HG02840 (cell line): ENCODE measurements at regions not wholly inside any gene's neighbourhood (a gene's known extent, or its start where the extent isn't known, plus 50 kb on each side); places are given as distances from the start of the nearest gene placed in this dataset.
"Not testable (repeated sequence)": the region's sequence is repeated elsewhere in the genome, so short reads cannot be mapped to it uniquely, and the experiment has no call there.

Source experiments
- ATAC-seq: cut with Tn5 transposase; IDR thresholded peaks from one replicate; pipeline ENCODE4 v1.9.1; 2021; ENCODE audit warnings: mild to moderate bottlenecking, moderate library complexity, moderate number of reproducible peaks; ENCODE audit not compliant: unreplicated experiment, low FRiP score

- no peak for ATAC-seq
These were observed 277.5 kb upstream of the DYNLRB2 start for GRCh38 chr16:80263181-80263823.

- ATAC-seq, result no peak
These were observed 279.9 kb upstream of the DYNLRB2 start for GRCh38 chr16:80260906-80261311.

GRCh38 chr16:80259290-80259805 lies 281.4 kb upstream of the DYNLRB2 start:
- no peak for ATAC-seq

DNA sequence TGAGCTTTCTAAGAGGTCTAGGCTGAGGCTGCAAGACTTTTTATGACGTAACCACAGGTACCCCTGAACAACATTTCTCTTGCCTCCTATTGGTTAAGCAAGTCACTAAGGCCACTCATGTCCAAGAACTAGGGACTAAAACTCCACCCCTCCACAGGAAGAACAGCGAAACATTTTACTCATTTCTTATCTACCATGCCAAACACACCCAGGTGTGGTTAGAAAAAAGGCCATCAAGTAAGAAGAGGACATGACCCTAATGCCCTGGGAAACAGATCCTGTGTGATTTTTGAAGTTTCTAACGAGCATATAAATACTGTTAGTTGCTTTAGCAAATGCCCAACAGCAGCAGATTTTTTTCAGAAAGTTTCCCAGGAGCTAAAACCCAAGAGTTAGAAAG lies 282.4 kb upstream of the DYNLRB2 start:
- no peak for ATAC-seq

GRCh38 chr16:80254970-80255369 lies 285.8 kb upstream of the DYNLRB2 start:
- ATAC-seq, result no peak

GRCh38 chr16:80253741-80254140 lies 287.1 kb upstream of the DYNLRB2 start:
- no peak for ATAC-seq

DNA sequence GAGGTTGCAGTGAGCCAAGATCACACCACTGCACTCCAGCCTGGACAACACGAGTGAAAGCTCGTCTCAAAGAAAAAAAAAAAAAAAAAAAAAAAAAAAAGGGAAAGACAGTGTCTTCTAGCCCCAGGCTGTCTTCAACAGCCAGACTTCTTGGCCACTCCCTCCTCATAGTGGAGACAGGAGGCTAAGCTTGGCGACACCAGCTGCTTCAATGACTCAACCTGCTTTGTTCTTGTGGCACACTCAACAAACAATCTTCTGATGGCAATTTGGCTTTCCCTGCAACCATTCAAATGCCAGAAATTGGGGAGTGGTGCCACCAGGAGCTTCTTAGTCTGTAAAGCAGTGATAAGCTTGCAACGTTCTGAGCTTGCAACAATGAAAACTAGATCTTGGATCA lies 290.4 kb upstream of the DYNLRB2 start:
- no peak for ATAC-seq

GRCh38 chr16:80243303-80243702 lies 297.5 kb upstream of the DYNLRB2 start:
- not testable (repeated sequence) for ATAC-seq

GRCh38 chr16:80242279-80242678 lies 298.5 kb upstream of the DYNLRB2 start:
- ATAC-seq, result not testable (repeated sequence)

- no peak for ATAC-seq
These were observed 307.5 kb upstream of the DYNLRB2 start for GRCh38 chr16:80233097-80233835.

DNA sequence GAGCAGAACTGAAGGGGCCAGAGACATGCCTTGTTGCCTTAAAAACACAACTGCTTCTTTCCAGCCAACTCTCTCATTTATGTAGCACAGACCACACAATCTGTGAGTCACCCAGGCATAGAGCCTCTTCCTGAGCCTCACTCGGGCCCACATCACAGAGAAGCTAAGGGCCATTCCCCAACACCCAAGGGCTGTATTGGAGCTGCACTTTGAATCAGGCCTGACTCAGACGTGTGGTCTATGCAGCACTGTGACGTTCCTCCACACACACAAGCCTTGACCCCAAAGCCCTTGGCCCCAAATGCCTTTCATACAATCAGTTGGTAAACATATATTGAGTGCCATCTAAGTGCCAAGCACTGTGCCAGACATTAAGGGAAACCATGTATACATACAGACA lies 308.9 kb upstream of the DYNLRB2 start:
- ATAC-seq, result no peak

- no peak for ATAC-seq
These were observed 309.7 kb upstream of the DYNLRB2 start for GRCh38 chr16:80231121-80231520.

- ATAC-seq, result no peak
These were observed 310.3 kb upstream of the DYNLRB2 start for GRCh38 chr16:80230328-80231120.

DNA sequence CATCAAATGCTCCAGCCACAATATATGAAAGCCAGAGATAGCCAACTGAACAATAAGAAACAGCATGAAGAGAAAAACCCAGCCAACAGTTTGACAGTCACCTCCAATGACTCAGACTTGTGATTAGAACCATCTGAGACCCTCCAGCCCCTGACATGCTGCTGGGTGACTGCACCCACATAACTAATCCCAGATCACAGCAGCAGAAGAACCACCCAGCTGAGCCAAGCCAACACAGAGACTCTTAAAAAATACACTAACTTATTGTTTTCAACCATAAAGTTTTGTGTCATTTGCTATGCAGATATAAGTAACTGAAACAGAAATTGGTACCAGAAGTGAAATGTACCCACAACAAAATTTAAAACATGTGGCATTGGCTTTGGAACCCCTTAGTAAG lies 314.3 kb upstream of the DYNLRB2 start:
- no peak for ATAC-seq

GRCh38 chr16:80210787-80211186 lies 330.0 kb upstream of the DYNLRB2 start:
- ATAC-seq, result no peak

DNA sequence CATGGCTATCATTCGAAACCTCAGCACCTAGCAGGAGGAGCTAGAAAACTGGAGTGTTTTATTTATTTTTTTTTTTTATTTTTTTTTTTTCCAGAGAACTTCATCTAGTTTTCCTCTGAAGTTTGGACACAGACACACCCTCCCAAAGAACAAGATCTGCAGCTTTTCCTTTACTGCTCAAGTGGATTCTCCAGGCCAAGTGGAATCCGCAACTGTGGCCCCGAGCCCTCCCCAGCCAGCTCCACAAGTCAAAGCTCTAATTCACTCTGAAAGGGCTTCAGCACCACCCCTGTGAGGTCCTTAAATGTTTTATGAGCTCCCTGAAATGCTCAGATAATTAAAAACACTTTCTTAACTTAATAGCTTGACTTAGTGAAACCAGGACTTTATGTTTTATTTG lies 332.1 kb upstream of the DYNLRB2 start:
- ATAC-seq, result no peak

- no peak for ATAC-seq
These were observed 332.8 kb upstream of the DYNLRB2 start for GRCh38 chr16:80208015-80208414.

- ATAC-seq, result no peak
These were observed 337.0 kb upstream of the DYNLRB2 start for GRCh38 chr16:80203821-80204220.

- ATAC-seq, result no peak
These were observed 337.9 kb upstream of the DYNLRB2 start for GRCh38 chr16:80202831-80203413.

DNA sequence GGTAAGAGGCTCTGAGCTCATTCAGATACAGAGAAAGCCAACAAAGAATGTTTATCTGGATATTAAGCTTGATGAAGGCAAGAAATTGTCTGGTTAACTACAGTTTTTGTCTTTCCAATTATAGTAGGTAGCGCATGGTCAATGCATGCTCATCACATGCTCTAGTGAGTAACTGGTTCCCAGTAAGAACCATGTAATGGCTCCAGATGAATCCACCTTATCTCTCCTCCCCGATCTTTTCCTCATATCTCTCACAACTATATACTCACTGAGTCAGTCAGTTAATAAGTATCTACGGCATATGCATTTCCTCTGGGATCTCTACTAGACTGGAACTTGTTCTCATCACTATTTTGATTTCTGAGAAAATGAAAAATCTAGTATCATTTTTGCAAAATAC lies 340.7 kb upstream of the DYNLRB2 start:
- ATAC-seq, result no peak

DNA sequence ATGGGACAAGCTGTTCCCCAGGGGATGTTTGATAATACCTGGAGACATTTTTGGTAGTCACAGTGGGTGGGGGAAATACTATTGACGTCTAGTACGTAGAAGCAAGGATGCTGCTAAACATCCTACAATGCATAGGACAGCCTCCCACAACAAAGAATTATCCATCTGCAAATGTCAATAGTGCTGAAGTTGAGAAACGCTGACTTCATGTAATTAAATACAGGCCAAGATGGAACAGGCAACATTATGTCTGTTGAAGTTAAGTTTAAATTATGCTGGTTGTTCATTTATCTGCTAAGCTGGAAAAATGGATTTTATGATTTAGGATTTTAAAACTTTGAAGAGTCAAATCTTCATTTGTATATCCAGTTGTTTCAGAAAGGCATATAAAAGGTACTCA lies 341.2 kb upstream of the DYNLRB2 start:
- no peak for ATAC-seq
